SK-N-SH (cell line): ENCODE measurements at regions not wholly inside any gene's neighbourhood (a gene's known extent, or its start where the extent isn't known, plus 50 kb on each side); places are given as distances from the start of the nearest gene placed in this dataset.

ENCODE experiments used
- CTCF ChIA-PET: fragments of 300-600, 350-600 bp; formaldehyde crosslinking; extraction: SDS; loops from one replicate; lab custom pipeline; 2021; lab: Yijun Ruan, JAX
- POLR2A ChIA-PET: fragments of 350-600 bp; sonication (Branson Sonifier 250); formaldehyde crosslinking; extraction: SDS; loops from one replicate; lab custom pipeline; 2020; ENCODE audit warnings: antibody characterized with exemption, inconsistent platforms; lab: Yijun Ruan, JAX
- DNase-seq: peaks from one replicate; pipeline ENCODE4 v3.0.0; 2012
- H2AFZ ChIP-seq: fragments of 200-600 bp; sonication (generic); 2 replicates; pipeline ENCODE4 v1.8.1; 2016; ENCODE audit warnings: antibody characterized with exemption, mild to moderate bottlenecking, low read depth
- H3F3A ChIP-seq: fragments of 200-600 bp; sonication (generic); replicated peaks from 2 replicates; pipeline ENCODE3; 2016; ENCODE audit warnings: antibody characterized with exemption, mild to moderate bottlenecking; ENCODE audit not compliant: insufficient read depth
- H3K27ac ChIP-seq, 2 experiments: fragments of 200-500 bp in 1 of 2; fragments of 200-600 bp in 1 of 2; sonication (Bioruptor generic) in 1 of 2; sonication (generic), shearing (Covaris generic) in 1 of 2; 2 replicates each; pipeline versions ENCODE4 v1.5.1 to v1.6.1; 2014 to 2016; ENCODE audit warnings: low read depth in 2 of 2, inconsistent platforms in 1 of 2, low read length in 1 of 2, mild to moderate bottlenecking in 1 of 2, mixed read lengths in 1 of 2
- H3K27me3 ChIP-seq: fragments of 200-600 bp; sonication (generic), shearing (Covaris generic); 2 replicates; pipeline ENCODE4 v1.6.1; 2016; ENCODE audit warnings: mixed run types; ENCODE audit not compliant: insufficient read depth
- H3K36me3 ChIP-seq, 2 experiments: fragments of 200-500 bp in 1 of 2; fragments of 200-600 bp in 1 of 2; sonication (Bioruptor generic) in 1 of 2; sonication (generic) in 1 of 2; replicated peaks in 1 of 2; 2 replicates each; pipeline versions ENCODE3 to v1.5.1; 2014 to 2016; ENCODE audit warnings: low read length in 1 of 2, mild to moderate bottlenecking in 1 of 2; ENCODE audit not compliant: insufficient read depth in 2 of 2, control insufficient read depth in 1 of 2
- H3K4me1 ChIP-seq, 2 experiments: fragments of 200-500 bp in 1 of 2; fragments of 200-600 bp in 1 of 2; sonication (Bioruptor generic) in 1 of 2; sonication (generic), shearing (Covaris generic) in 1 of 2; 2 replicates each; pipeline versions ENCODE4 v1.5.1 to v1.6.1; 2014 to 2016; ENCODE audit warnings: low read depth in 1 of 2, low read length in 1 of 2, mixed run types in 1 of 2; ENCODE audit not compliant: insufficient read depth in 2 of 2, control insufficient read depth in 1 of 2
- H3K4me2 ChIP-seq: fragments of 200-600 bp; sonication (generic), shearing (Covaris generic); 2 replicates; pipeline ENCODE4 v1.6.1; 2017; ENCODE audit warnings: mixed run types
- H3K4me3 ChIP-seq, 2 experiments: fragments of 200-500 bp in 1 of 2; fragments of 200-600 bp in 1 of 2; sonication (Bioruptor generic) in 1 of 2; sonication (generic), shearing (Covaris generic) in 1 of 2; 2 replicates each; pipeline versions ENCODE4 v1.5.1 to v1.8.1; 2014 to 2016; ENCODE audit warnings: low read depth in 2 of 2, inconsistent platforms in 1 of 2, low read length in 1 of 2, mild to moderate bottlenecking in 1 of 2, mixed read lengths in 1 of 2, moderate library complexity in 1 of 2
- H3K79me2 ChIP-seq: fragments of 200-600 bp; sonication (generic); 2 replicates; pipeline ENCODE4 v1.8.1; 2017; ENCODE audit warnings: mild to moderate bottlenecking; ENCODE audit not compliant: insufficient read depth
- H3K9ac ChIP-seq: fragments of 200-600 bp; sonication (generic); 2 replicates; pipeline ENCODE4 v1.6.1; 2017; ENCODE audit warnings: mixed run types
- H3K9me2 ChIP-seq: fragments of 200-600 bp; sonication (generic); 2 replicates; pipeline ENCODE4 v1.6.1; 2017; ENCODE audit warnings: mixed run types
- H3K9me3 ChIP-seq: fragments of 200-600 bp; sonication (generic); 2 replicates; pipeline ENCODE4 v1.6.1; 2017; ENCODE audit warnings: mixed run types, mild to moderate bottlenecking, moderate library complexity
- H4K20me1 ChIP-seq: fragments of 200-600 bp; sonication (generic); 2 replicates; pipeline ENCODE4 v1.6.1; 2017; ENCODE audit warnings: mild to moderate bottlenecking, mixed run types; ENCODE audit not compliant: insufficient read depth
- CHD2 ChIP-seq: fragments of 150-350 bp; IDR thresholded peaks from 2 replicates; pipeline ENCODE4 v1.6.1; 2018; ENCODE audit warnings: low read length; ENCODE audit not compliant: partially characterized antibody
- FOXM1 ChIP-seq: IDR thresholded peaks from 2 replicates; pipeline ENCODE4 v1.4.0; 2012; ENCODE audit warnings: low read depth, mild to moderate bottlenecking
- GATA2 ChIP-seq: sonication (generic); formaldehyde crosslinking; IDR thresholded peaks from 2 replicates; pipeline ENCODE4 v1.5.0; 2020; ENCODE audit warnings: mild to moderate bottlenecking, missing genetic modification reagents
- IRF3 ChIP-seq: fragments of 150-350 bp; IDR thresholded peaks from 2 replicates; pipeline ENCODE4 v1.6.1; 2016; ENCODE audit warnings: mild to moderate bottlenecking, low read depth, low read length
- JUND ChIP-seq: IDR thresholded peaks from 2 replicates; pipeline ENCODE4 v1.4.0; 2012
- MAX ChIP-seq: IDR thresholded peaks from 2 replicates; pipeline ENCODE4 v1.4.0; 2012; ENCODE audit warnings: low read depth
- MEF2A ChIP-seq: IDR thresholded peaks from 2 replicates; pipeline ENCODE4 v1.4.0; 2012; ENCODE audit warnings: low read depth, borderline replicate concordance
- MXI1 ChIP-seq: IDR thresholded peaks from 2 replicates; pipeline ENCODE4 v1.6.1; 2012; ENCODE audit warnings: mild to moderate bottlenecking, low read depth, low read length, improper control_type of control experiment
- NRF1 ChIP-seq: IDR thresholded peaks from 2 replicates; pipeline ENCODE4 v1.6.1; 2012; ENCODE audit warnings: low read depth, mild to moderate bottlenecking, low read length
- POLR2AphosphoS5 ChIP-seq: IDR thresholded peaks from 2 replicates; pipeline ENCODE4 v1.6.1; 2012; ENCODE audit warnings: low read depth, low read length
- RAD21 ChIP-seq: IDR thresholded peaks from 2 replicates; pipeline ENCODE4 v1.6.1; 2012; ENCODE audit warnings: mild to moderate bottlenecking, low read length
- RCOR1 ChIP-seq: fragments of 150-350 bp; IDR thresholded peaks from 2 replicates; pipeline ENCODE4 v1.6.1; 2017; ENCODE audit warnings: antibody characterized with exemption, low read length
- RFX5 ChIP-seq: IDR thresholded peaks from 2 replicates; pipeline ENCODE4 v1.6.1; 2012; ENCODE audit warnings: mild to moderate bottlenecking, improper control_type of control experiment, low read length
- RXRA ChIP-seq: IDR thresholded peaks from 2 replicates; pipeline ENCODE4 v1.4.0; 2012; ENCODE audit warnings: low read depth, mild to moderate bottlenecking, borderline replicate concordance
- SMC3 ChIP-seq: IDR thresholded peaks from 2 replicates; pipeline ENCODE4 v1.6.1; 2012; ENCODE audit warnings: low read depth, low read length, improper control_type of control experiment
- TAF1 ChIP-seq: IDR thresholded peaks from 2 replicates; pipeline ENCODE4 v1.6.1; 2012; ENCODE audit warnings: low read depth, mild to moderate bottlenecking, low read length, moderate library complexity, borderline replicate concordance
- WGBS: methylation state at CpG from one replicate; pipeline ENCODE4 v1.1.6; 2017; ENCODE audit warnings: low lambda C conversion rate; 5-methylcytosine and 5-hydroxymethylcytosine counted together
- TF ChIP-seq, protein P1 (sequence below): fragments of 200-600 bp; sonication (generic); IDR thresholded peaks from 2 replicates; pipeline ENCODE4 v1.6.1; 2017; ENCODE audit warnings: antibody characterized with exemption, mild to moderate bottlenecking, moderate library complexity

DNA sequence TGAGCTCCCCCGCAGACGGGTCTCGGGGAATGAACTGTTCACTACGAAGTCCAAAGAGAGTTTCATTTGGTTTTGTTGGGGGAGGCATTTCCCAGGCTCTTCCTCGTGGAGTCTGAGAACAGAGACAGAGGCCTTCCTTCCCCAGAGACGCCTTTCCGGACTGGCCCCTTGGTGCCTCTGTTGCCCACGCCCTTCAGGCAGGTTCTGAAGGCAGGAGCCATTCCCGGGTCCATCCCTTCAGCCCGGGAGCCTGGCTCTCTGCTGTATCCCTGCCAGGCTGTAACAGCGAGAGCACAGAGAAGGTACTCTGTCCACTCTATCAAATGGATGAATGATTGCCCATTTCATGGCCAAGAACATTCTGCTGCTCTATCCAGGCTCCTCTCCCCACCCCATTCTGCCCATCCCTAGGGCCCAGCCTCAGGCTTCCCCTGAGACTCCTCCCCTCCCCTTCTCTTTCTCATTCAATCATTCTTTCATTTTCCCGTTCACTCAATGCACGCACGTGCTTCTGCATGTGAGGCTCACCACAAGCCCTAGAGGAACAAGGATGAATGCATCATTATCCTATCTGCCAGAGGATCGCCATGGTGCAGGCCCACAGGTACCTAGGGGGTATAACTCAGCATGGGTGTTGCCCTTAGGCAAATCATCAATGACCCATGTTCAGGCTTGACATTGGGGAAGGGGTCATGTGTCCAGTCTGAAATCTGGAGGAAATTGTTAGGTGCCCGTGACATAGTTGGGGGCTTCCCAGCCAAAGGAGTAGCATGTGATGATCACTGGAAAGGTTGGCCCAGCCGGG lies 298.6 kb downstream of the ZNF536 start:
- Histone ChIP-seq H3K9me3 (no peaks in the 10 kb centered on the region), H3K36me3 (no peaks in the 10 kb centered on the region), H3K79me2 (no peaks in the 10 kb centered on the region), H3K27ac (no peak overlapping the region), H3K4me1 (peaks cover 0 to 3% of the 10 kb centered on the region in 2 experiments; a peak in 1 of 4 replicates), H3K9me2 (no peaks in the 10 kb centered on the region), H3K4me2 (no peak overlapping the region), H3F3A (no peaks in the 10 kb centered on the region), H2AFZ (no peak overlapping the region), H3K27me3 (no peaks in the 10 kb centered on the region)
- DNase-seq = no peak
- 48% methylated on average over 17 of the region's 17 CpGs for WGBS
- ChIA-PET CTCF (interaction anchor here (1.0 to 6.2 kb wide), 10 partner anchors 8 to 1899 kb away, joined by 3 to 182 read pairs (median 8); no protein-coding TSS in a partner anchor), POLR2A (no interaction called here)
- TF ChIP-seq FOXM1 (no peak), IRF3 (no peak), MXI1 (no peak), MAX (no peak), GATA2 (CRISPR knock-in tag) (no peak)
- TF ChIP-seq, all 33 proteins: peak for 0
- no peak overlapping the region for H3K4me3 ChIP-seq
- no peak overlapping the region for H3K9ac ChIP-seq
- H4K20me1 ChIP-seq = no peaks in the 10 kb centered on the region

- Histone ChIP-seq H3K9me2 (no peaks in the 10 kb centered on the region), H2AFZ (no peak overlapping the region), H3K4me1 (peaks cover 0 to 3% of the 10 kb centered on the region in 2 experiments; a peak in 1 of 4 replicates), H3K9ac (no peak overlapping the region), H3K27me3 (no peaks in the 10 kb centered on the region), H3K4me3 (no peak overlapping the region), H4K20me1 (no peaks in the 10 kb centered on the region), H3K9me3 (no peaks in the 10 kb centered on the region), H3K79me2 (no peaks in the 10 kb centered on the region), H3K36me3 (no peaks in the 10 kb centered on the region), H3K27ac (no peak overlapping the region), H3K4me2 (no peak overlapping the region), H3F3A (no peaks in the 10 kb centered on the region)
- no peak for TF ChIP-seq POLR2AphosphoS5
- DNase-seq = no peak
- POLR2A ChIA-PET = no interaction called here
- CTCF ChIA-PET = interaction anchor here (0.6 to 6.2 kb wide), 71 partner anchors 9 to 1911 kb away, joined by 3 to 182 read pairs (median 3); partner anchors contain the start of gene PDCD5
- WGBS = 56% methylated on average over 14 of the region's 14 CpGs
Observed at GRCh38 chr19:30670011-30670329, 297.8 kb downstream of the ZNF536 start.

GRCh38 chr19:30669329-30670010 lies 297.3 kb downstream of the ZNF536 start:
- H3K9me3 ChIP-seq = no peaks in the 10 kb centered on the region
- H3K79me2 ChIP-seq = no peaks in the 10 kb centered on the region
- H2AFZ ChIP-seq = no peak overlapping the region
- H3K4me3 ChIP-seq = no peak overlapping the region; a peak in 2 of 4 replicates
- DNase-seq = peak; percentile 83
- POLR2A ChIA-PET = no interaction called here
- H4K20me1 ChIP-seq = no peaks in the 10 kb centered on the region
- H3K9ac ChIP-seq = no peak overlapping the region
- no peaks in the 10 kb centered on the region for H3K9me2 ChIP-seq
- no peaks in the 10 kb centered on the region for H3K36me3 ChIP-seq
- peaks cover 0 to 5% of the 10 kb centered on the region in 2 experiments; a peak in 1 of 4 replicates for H3K4me1 ChIP-seq
- no peak overlapping the region for H3K4me2 ChIP-seq
- CTCF ChIA-PET = interaction anchor here (0.6 to 6.2 kb wide), 81 partner anchors 9 to 1912 kb away, joined by 3 to 182 read pairs (median 3); partner anchors contain the start of gene PDCD5
- no peaks in the 10 kb centered on the region for H3F3A ChIP-seq
- H3K27ac ChIP-seq = no peak overlapping the region
- H3K27me3 ChIP-seq = no peaks in the 10 kb centered on the region
- whole genome bisulfite sequencing = 27% methylated on average over 19 of the region's 25 CpGs
- TF ChIP-seq MEF2A (no peak), CHD2 (no peak), SMC3 (peak; percentile 55), RAD21 (peak; percentile 83), IRF3 (no peak), RFX5 (no peak), TAF1 (no peak), RXRA (no peak), RCOR1 (no peak), JUND (no peak), NRF1 (no peak)
- TF ChIP-seq, protein P1, sequence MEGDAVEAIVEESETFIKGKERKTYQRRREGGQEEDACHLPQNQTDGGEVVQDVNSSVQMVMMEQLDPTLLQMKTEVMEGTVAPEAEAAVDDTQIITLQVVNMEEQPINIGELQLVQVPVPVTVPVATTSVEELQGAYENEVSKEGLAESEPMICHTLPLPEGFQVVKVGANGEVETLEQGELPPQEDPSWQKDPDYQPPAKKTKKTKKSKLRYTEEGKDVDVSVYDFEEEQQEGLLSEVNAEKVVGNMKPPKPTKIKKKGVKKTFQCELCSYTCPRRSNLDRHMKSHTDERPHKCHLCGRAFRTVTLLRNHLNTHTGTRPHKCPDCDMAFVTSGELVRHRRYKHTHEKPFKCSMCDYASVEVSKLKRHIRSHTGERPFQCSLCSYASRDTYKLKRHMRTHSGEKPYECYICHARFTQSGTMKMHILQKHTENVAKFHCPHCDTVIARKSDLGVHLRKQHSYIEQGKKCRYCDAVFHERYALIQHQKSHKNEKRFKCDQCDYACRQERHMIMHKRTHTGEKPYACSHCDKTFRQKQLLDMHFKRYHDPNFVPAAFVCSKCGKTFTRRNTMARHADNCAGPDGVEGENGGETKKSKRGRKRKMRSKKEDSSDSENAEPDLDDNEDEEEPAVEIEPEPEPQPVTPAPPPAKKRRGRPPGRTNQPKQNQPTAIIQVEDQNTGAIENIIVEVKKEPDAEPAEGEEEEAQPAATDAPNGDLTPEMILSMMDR = peak; percentile 84
